ENCODE measurements at regions not wholly inside any gene's neighbourhood (a gene's known extent, or its start where the extent isn't known, plus 50 kb on each side); places are given as distances from the start of the nearest gene placed in this dataset.
"Not testable (repeated sequence)": the region's sequence is repeated elsewhere in the genome, so short reads cannot be mapped to it uniquely, and the experiment has no call there.

- Histone ChIP-seq H3K4me3 (ENCODE audit: low read depth, low read length, poor library complexity, severe bottlenecking) (no peak overlapping the region), H3K36me3 (ENCODE audit: insufficient read depth, low read length, poor library complexity, severe bottlenecking) (no peaks in the 10 kb centered on the region), H3K4me1 (ENCODE audit: insufficient read depth, low read length, poor library complexity, severe bottlenecking) (no peaks in the 10 kb centered on the region), H3K27me3 (replicated peaks; ENCODE audit: insufficient read depth, low read depth, low read length, poor library complexity) (no peaks in the 10 kb centered on the region), H3K27ac (ENCODE audit: low read depth, low read length, poor library complexity, severe bottlenecking) (no peak overlapping the region), H3K9me3 (ENCODE audit: low read depth, low read length, poor library complexity, severe bottlenecking) (no peaks in the 10 kb centered on the region)
- POLR2A ChIA-PET (ENCODE audit: low non-redundant PET), result no interaction called here
- no peak for TF ChIP-seq EZH2 (IDR thresholded peaks at IDR 0.05; ENCODE audit: borderline replicate concordance, low read depth, low read length, poor library complexity, severe bottlenecking)
- CTCF ChIA-PET, result no interaction called here
- no TSS peak for BruUV-seq (replicated peaks)
- DNase-seq (ENCODE audit: low spot score), result no peak
- intact Hi-C loops (cut with micrococcal nuclease; ENCODE audit: unreplicated experiment), result no loop called here
Observed at GRCh38 chr14:105711841-105712460, 185.6 kb downstream of the TMEM121 start.

GRCh38 chr14:105712670-105713069 lies 186.3 kb downstream of the TMEM121 start:
- intact Hi-C loops (cut with micrococcal nuclease; ENCODE audit: unreplicated experiment); CTCF ChIA-PET; DNase-seq (ENCODE audit: low spot score); H3K36me3 ChIP-seq (ENCODE audit: insufficient read depth, low read length, poor library complexity, severe bottlenecking); BruUV-seq (replicated peaks); H3K9me3 ChIP-seq (ENCODE audit: low read depth, low read length, poor library complexity, severe bottlenecking); H3K27me3 ChIP-seq (replicated peaks; ENCODE audit: insufficient read depth, low read depth, low read length, poor library complexity); H3K4me3 ChIP-seq (ENCODE audit: low read depth, low read length, poor library complexity, severe bottlenecking); POLR2A ChIA-PET (ENCODE audit: low non-redundant PET); H3K27ac ChIP-seq (ENCODE audit: low read depth, low read length, poor library complexity, severe bottlenecking); H3K4me1 ChIP-seq (ENCODE audit: insufficient read depth, low read length, poor library complexity, severe bottlenecking): not testable (repeated sequence)

GRCh38 chr14:105713160-105713559 lies 186.8 kb downstream of the TMEM121 start:
- H3K36me3 ChIP-seq (ENCODE audit: insufficient read depth, low read length, poor library complexity, severe bottlenecking); H3K27ac ChIP-seq (ENCODE audit: low read depth, low read length, poor library complexity, severe bottlenecking); CTCF ChIA-PET; POLR2A ChIA-PET (ENCODE audit: low non-redundant PET); H3K4me3 ChIP-seq (ENCODE audit: low read depth, low read length, poor library complexity, severe bottlenecking); H3K27me3 ChIP-seq (replicated peaks; ENCODE audit: insufficient read depth, low read depth, low read length, poor library complexity); H3K4me1 ChIP-seq (ENCODE audit: insufficient read depth, low read length, poor library complexity, severe bottlenecking); DNase-seq (ENCODE audit: low spot score); BruUV-seq (replicated peaks); H3K9me3 ChIP-seq (ENCODE audit: low read depth, low read length, poor library complexity, severe bottlenecking); intact Hi-C loops (cut with micrococcal nuclease; ENCODE audit: unreplicated experiment): not testable (repeated sequence)

- CTCF ChIA-PET; BruUV-seq (replicated peaks); POLR2A ChIA-PET (ENCODE audit: low non-redundant PET): not testable (repeated sequence)
Observed at GRCh38 chr14:105713836-105714235, 187.5 kb downstream of the TMEM121 start.

GRCh38 chr14:105718787-105719186 lies 192.4 kb downstream of the TMEM121 start:
- POLR2A ChIA-PET (ENCODE audit: low non-redundant PET); BruUV-seq (replicated peaks); CTCF ChIA-PET: not testable (repeated sequence)

More at GRCh38 chr14:105713836-105714235, 187.5 kb downstream of the TMEM121 start:
- H3K27me3 ChIP-seq (replicated peaks; ENCODE audit: insufficient read depth, low read depth, low read length, poor library complexity); H3K4me3 ChIP-seq (ENCODE audit: low read depth, low read length, poor library complexity, severe bottlenecking); H3K27ac ChIP-seq (ENCODE audit: low read depth, low read length, poor library complexity, severe bottlenecking); DNase-seq (ENCODE audit: low spot score); intact Hi-C loops (cut with micrococcal nuclease; ENCODE audit: unreplicated experiment); H3K4me1 ChIP-seq (ENCODE audit: insufficient read depth, low read length, poor library complexity, severe bottlenecking); H3K9me3 ChIP-seq (ENCODE audit: low read depth, low read length, poor library complexity, severe bottlenecking); H3K36me3 ChIP-seq (ENCODE audit: insufficient read depth, low read length, poor library complexity, severe bottlenecking): not testable (repeated sequence)

GRCh38 chr14:105720106-105720505 lies 193.7 kb downstream of the TMEM121 start:
- H3K27ac ChIP-seq (ENCODE audit: low read depth, low read length, poor library complexity, severe bottlenecking); intact Hi-C loops (cut with micrococcal nuclease; ENCODE audit: unreplicated experiment); CTCF ChIA-PET; POLR2A ChIA-PET (ENCODE audit: low non-redundant PET); H3K4me3 ChIP-seq (ENCODE audit: low read depth, low read length, poor library complexity, severe bottlenecking); BruUV-seq (replicated peaks); H3K27me3 ChIP-seq (replicated peaks; ENCODE audit: insufficient read depth, low read depth, low read length, poor library complexity); H3K36me3 ChIP-seq (ENCODE audit: insufficient read depth, low read length, poor library complexity, severe bottlenecking); H3K4me1 ChIP-seq (ENCODE audit: insufficient read depth, low read length, poor library complexity, severe bottlenecking); DNase-seq (ENCODE audit: low spot score); H3K9me3 ChIP-seq (ENCODE audit: low read depth, low read length, poor library complexity, severe bottlenecking): not testable (repeated sequence)

More at GRCh38 chr14:105718787-105719186, 192.4 kb downstream of the TMEM121 start:
- H3K9me3 ChIP-seq (ENCODE audit: low read depth, low read length, poor library complexity, severe bottlenecking); DNase-seq (ENCODE audit: low spot score); H3K4me3 ChIP-seq (ENCODE audit: low read depth, low read length, poor library complexity, severe bottlenecking); H3K27me3 ChIP-seq (replicated peaks; ENCODE audit: insufficient read depth, low read depth, low read length, poor library complexity); H3K4me1 ChIP-seq (ENCODE audit: insufficient read depth, low read length, poor library complexity, severe bottlenecking); intact Hi-C loops (cut with micrococcal nuclease; ENCODE audit: unreplicated experiment); H3K27ac ChIP-seq (ENCODE audit: low read depth, low read length, poor library complexity, severe bottlenecking); H3K36me3 ChIP-seq (ENCODE audit: insufficient read depth, low read length, poor library complexity, severe bottlenecking): not testable (repeated sequence)

- H3K36me3 ChIP-seq (ENCODE audit: insufficient read depth, low read length, poor library complexity, severe bottlenecking); intact Hi-C loops (cut with micrococcal nuclease; ENCODE audit: unreplicated experiment); H3K4me1 ChIP-seq (ENCODE audit: insufficient read depth, low read length, poor library complexity, severe bottlenecking); CTCF ChIA-PET; DNase-seq (ENCODE audit: low spot score); H3K4me3 ChIP-seq (ENCODE audit: low read depth, low read length, poor library complexity, severe bottlenecking); H3K27me3 ChIP-seq (replicated peaks; ENCODE audit: insufficient read depth, low read depth, low read length, poor library complexity); H3K27ac ChIP-seq (ENCODE audit: low read depth, low read length, poor library complexity, severe bottlenecking); BruUV-seq (replicated peaks); H3K9me3 ChIP-seq (ENCODE audit: low read depth, low read length, poor library complexity, severe bottlenecking); POLR2A ChIA-PET (ENCODE audit: low non-redundant PET): not testable (repeated sequence)
Observed at GRCh38 chr14:105720852-105721601, 194.6 kb downstream of the TMEM121 start.
